ENCODE measurements at regions not wholly inside any gene's neighbourhood (a gene's known extent, or its start where the extent isn't known, plus 50 kb on each side); places are given as distances from the start of the nearest gene placed in this dataset.

- TF ChIP-seq ARID4B (CRISPR knock-in tag; IDR thresholded peaks at IDR 0.05; ENCODE audit: borderline replicate concordance) (no peak), ZNF219 (CRISPR knock-in tag; IDR thresholded peaks at IDR 0.05; ENCODE audit: borderline replicate concordance) (no peak), ZSCAN18 (CRISPR knock-in tag; IDR thresholded peaks at IDR 0.05) (no peak), HMGXB4 (CRISPR knock-in tag; IDR thresholded peaks at IDR 0.05) (no peak), NR1H2 (CRISPR knock-in tag; IDR thresholded peaks at IDR 0.05) (no peak), USF2 (CRISPR knock-in tag; IDR thresholded peaks at IDR 0.05) (no peak), JAZF1 (CRISPR knock-in tag; IDR thresholded peaks at IDR 0.05) (no peak), AFF4 (CRISPR knock-in tag; IDR thresholded peaks at IDR 0.05; ENCODE audit: borderline replicate concordance) (no peak)
Observed at GRCh38 chr20:54346276-54346675, 129.1 kb upstream of the DOK5 start (continued).

GRCh38 chr20:54347166-54347833, 128.1 kb upstream of the DOK5 start:
- Mint-ChIP-seq H3K27me3 (ENCODE audit: low read depth) (no peaks in the 10 kb centered on the region), H3K4me3 (no peak overlapping the region), H3K27ac (peak overlapping the region; percentile 78; the same call in 1 of the 2 replicates), H3K9me3 (peaks cover 9% of the 10 kb centered on the region), H3K36me3 (no peaks in the 10 kb centered on the region), H3K4me1 (peaks cover 45% of the 10 kb centered on the region)
- POLR2A ChIA-PET, result no interaction called here
- DNase-seq (ENCODE audit: low spot score) (no peak), ATAC-seq (no peak)
- TF ChIP-seq ZNF512 (CRISPR knock-in tag; IDR thresholded peaks at IDR 0.05; ENCODE audit: borderline replicate concordance) (no peak), ZNF396 (CRISPR knock-in tag; IDR thresholded peaks at IDR 0.05; ENCODE audit: borderline replicate concordance) (no peak), MYBL2 (CRISPR knock-in tag; IDR thresholded peaks at IDR 0.05) (no peak), CREM (CRISPR knock-in tag; IDR thresholded peaks at IDR 0.05) (no peak)
- CTCF ChIA-PET, result no interaction called here
